ENCODE measurements at regions not wholly inside any gene's neighbourhood (a gene's known extent, or its start where the extent isn't known, plus 50 kb on each side); places are given as distances from the start of the nearest gene placed in this dataset.

DNA sequence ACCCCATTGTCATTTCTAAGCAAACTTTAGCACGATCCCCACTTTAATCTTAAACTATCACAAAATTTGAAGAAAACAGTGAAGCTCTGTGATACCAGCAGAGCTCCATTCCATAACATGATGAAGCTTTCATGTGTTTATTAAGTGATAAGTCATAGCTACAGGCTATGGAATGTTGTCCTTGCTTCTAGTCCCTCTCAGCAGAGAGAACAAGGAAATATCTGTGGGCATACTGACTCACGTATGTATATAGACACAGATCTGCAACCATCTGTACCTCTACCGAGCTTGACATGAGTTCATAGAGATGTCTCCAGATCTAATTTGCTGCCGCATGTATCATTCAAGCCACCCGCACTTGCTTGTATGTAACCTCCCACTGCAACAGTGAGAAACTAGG, 588.9 kb downstream of the ETS1 start:
- TF ChIP-seq, protein P1, sequence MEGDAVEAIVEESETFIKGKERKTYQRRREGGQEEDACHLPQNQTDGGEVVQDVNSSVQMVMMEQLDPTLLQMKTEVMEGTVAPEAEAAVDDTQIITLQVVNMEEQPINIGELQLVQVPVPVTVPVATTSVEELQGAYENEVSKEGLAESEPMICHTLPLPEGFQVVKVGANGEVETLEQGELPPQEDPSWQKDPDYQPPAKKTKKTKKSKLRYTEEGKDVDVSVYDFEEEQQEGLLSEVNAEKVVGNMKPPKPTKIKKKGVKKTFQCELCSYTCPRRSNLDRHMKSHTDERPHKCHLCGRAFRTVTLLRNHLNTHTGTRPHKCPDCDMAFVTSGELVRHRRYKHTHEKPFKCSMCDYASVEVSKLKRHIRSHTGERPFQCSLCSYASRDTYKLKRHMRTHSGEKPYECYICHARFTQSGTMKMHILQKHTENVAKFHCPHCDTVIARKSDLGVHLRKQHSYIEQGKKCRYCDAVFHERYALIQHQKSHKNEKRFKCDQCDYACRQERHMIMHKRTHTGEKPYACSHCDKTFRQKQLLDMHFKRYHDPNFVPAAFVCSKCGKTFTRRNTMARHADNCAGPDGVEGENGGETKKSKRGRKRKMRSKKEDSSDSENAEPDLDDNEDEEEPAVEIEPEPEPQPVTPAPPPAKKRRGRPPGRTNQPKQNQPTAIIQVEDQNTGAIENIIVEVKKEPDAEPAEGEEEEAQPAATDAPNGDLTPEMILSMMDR (IDR thresholded peaks at IDR 0.05; ENCODE audit: low read depth, low read length, poor library complexity, severe bottlenecking) = no peak
- TF ChIP-seq EZH2phosphoT487 (IDR thresholded peaks at IDR 0.05; ENCODE audit: borderline replicate concordance, low read length) = no peak

Data from DOHH2 (cell line).